NCI-H69 (cell line): ENCODE measurements at regions not wholly inside any gene's neighbourhood (a gene's known extent, or its start where the extent isn't known, plus 50 kb on each side); places are given as distances from the start of the nearest gene placed in this dataset.

Experiments
- DNase-seq: peaks from one replicate; lab custom pipeline; 2025; lab: John Stamatoyannopoulos, UW

DNA sequence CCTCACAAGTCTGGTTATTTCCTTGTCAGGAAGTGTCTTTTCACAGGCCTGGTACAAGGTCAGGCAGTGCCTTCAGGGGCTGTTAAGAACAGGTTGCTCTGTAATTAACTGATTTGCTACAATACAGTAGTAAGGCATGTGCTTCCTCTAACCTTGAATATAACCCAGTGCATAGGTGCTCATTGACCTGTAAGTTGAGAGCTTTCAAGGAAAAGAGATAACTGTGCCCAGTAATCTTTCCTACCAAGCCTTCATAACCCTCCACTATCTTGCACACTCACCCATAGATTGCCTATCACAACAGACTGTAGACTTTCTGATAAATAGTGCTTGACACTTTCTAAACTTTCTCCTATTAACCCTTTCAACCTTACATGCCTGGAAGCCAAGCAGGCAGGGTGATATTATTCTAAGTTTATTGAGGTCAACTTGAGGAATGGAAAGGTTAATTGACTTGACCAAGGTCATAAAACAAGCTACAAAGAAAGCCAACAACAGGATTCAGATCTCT, 148.1 kb downstream of the PPARGC1A start:
- peak; percentile 0 for DNase-seq

- no peak for DNase-seq
Measured at GRCh38 chr4:23737571-23737970, 152.3 kb downstream of the PPARGC1A start.

- DNase-seq = no peak
Measured at GRCh38 chr4:23736466-23736865, 153.4 kb downstream of the PPARGC1A start.

DNA sequence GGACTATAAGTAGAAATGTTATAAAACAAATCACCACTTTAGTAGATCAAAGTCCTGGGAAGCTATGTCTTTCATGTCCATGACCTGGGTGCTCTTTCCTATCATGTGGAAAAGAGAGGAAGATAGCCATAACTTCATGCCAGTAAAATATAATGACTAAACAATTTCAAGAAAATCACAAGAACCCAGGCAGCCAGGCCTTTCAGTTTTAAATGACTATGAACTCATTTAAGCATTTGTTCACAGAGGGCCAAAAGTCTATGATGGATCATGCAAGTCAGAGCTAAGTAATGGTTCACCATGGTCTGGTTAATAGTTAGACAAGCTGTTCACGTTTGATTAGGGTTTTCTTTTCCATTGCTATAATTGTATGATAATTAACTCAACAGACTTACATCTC, 155.8 kb downstream of the PPARGC1A start:
- no peak for DNase-seq

DNA sequence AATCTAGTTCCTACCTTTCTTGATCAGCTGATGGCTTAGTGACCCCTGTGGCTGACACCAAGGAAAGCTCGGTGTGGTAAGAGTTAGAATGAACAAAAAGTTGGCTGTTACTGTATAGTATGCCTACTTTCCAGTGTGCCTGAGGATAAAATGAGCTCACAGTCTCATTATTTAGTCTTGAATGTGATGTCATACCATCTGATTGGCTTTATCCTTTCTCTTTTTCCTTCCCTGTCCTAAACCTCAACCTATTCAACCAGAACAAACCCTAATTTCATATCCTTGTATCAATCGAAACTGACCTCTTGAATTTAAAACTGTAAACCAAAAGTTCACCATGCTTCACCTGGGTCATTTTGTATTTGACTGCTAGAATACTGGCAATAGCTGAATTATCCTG, 156.4 kb downstream of the PPARGC1A start:
- no peak for DNase-seq

- DNase-seq = no peak
Measured at GRCh38 chr4:23730998-23731397, 158.8 kb downstream of the PPARGC1A start.

DNA sequence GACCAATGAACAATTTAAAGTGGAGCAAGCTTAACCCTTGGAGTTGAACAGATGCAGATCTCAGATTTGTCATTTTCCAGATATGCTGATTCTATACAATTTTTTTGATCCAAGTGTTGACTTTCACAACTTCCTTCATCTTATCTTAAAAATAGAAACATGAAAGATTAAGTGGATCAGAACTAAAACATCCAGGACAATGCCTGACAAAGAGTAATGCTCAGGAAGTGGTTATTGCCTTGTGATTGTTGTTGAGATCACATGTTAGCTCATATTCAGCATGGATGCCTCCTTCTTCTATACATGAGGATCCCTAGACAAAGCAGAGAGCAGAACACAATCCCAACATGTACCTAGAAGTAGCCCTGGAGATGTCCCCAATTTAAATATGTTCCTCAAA, 160.9 kb downstream of the PPARGC1A start:
- DNase-seq = no peak

GRCh38 chr4:23728393-23728792, 161.5 kb downstream of the PPARGC1A start:
- no peak for DNase-seq

DNA sequence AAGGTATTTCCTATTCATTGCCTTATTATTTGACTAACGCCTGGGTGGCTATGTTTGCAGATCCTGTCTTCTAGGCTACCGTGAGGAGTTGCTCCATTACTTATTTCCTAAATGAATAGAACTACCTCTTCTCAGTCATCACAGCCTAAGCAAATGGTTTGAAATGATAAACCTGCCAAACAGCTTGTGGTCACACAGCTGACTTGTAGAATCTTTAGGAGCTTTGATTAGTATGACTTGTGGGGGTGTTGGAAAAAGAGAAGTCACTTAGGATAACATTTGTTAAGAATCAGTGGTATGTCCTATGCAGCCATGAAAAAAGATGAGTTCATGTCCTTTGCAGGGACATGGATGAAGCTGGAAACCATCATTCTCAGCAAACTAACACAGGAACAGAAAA, 169.3 kb downstream of the PPARGC1A start:
- no peak for DNase-seq

- DNase-seq = no peak
Measured at GRCh38 chr4:23718435-23718834, 171.4 kb downstream of the PPARGC1A start.

DNA sequence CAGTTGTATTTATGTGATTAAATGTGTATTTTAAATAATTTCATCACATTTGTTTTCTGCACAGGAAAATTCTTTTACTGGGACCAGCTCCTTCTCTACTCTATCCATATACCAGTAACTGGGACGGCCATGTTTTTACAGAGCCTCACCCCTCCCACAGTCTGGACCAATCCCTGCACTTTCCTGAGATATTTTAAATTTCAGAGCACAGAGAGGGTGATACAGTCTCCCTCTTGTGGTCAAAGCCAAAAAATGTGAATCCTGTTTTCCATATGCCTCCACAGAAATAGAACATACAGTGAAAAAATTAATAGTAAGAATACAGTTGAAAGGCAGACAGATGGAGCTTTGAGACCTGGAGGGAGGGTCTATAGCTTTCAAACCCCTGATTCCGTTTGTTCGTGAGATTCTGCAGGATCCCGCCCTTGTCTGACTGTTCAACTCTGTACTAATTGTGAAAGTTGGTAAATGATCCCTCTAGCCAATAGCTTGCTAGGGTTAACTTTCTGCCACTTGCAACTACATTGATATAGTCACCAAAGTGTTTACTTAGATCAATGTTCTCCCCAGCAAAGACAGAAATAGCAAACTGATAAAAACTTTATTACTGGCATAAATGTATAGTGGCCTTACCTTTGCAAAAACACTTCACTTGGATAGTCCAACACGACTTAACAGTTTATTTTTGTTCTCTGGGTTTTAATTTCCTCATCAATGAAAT, 172.2 kb downstream of the PPARGC1A start:
- DNase-seq = peak; percentile 25

GRCh38 chr4:23710298-23710697, 179.5 kb downstream of the PPARGC1A start:
- DNase-seq = no peak

GRCh38 chr4:23707652-23708026, 182.2 kb downstream of the PPARGC1A start:
- no peak for DNase-seq

DNA sequence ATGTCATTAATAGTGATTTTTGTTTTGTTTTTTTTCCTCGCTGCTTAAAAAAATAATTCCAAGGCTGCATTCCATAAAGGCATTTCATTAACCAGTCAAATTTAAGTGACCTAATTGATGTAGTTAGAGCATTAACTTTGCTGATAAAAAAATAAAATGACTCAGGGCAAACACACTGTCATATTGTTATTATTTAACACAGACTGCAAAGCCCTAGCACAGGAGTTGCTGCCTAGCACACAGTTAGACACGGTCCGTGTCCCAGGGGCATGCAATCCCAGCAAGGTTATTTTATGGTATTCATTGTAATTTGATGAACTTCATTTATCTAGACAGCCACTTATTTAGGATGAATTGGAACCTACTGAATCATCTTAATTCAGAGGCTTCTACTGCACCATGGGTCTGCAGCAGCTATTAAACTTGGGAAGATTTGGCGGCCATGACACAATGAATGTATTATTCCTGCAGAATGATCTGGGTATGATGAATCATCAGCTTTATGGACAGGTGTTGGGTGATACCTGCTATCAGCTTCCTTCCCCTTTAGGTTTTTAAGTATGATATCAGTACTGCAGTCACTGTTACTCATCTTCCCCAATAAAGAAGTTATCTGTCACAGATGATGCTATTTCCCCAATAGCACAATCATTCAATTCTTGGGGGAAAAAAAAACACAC, 182.7 kb downstream of the PPARGC1A start:
- no peak for DNase-seq

- DNase-seq = no peak
Measured at GRCh38 chr4:23700197-23700596, 189.7 kb downstream of the PPARGC1A start.

DNA sequence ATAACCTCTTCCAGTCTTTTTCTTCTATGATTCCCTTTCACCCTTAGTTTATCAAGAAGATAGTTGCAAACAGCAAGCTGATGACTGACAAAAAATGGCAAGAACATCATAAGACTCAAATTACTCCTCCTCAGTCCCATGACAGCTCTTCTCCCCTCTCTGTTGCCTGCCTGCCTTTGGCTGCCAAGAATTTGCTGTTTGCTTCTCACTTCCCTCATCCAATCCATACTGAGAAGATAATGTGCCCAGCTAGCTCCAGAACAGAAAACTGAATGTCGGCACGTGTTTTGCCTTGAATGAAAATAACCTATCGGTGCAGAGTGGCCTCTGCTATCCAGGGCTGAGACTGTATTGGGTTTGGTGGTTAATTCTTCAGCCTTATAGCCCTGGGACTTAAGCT, 192.1 kb downstream of the PPARGC1A start:
- DNase-seq = no peak

DNA sequence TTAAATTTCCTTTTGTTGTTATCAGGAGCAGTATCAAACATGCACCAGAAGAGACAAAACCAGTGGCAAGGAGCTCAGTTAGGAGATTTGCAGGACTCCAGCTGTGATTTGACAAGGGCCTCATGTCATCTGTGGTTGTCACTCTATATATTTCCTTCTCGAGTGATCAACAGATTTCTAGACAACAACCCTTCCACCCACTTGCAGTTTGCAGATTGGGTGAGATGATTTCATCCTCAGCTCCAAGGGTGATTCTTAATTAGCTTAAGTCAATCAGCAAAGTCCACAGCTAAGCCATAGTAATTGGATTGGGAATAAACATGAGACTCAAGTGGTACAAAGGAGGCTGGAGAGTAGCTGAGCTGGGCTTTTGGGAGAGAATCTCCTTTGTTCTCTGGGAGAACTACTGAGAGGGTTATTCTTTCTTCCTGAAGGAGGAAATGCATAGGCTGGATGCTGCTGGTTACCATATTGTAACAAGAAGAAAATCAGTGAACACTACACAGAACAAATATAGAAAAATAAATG, 192.8 kb downstream of the PPARGC1A start:
- DNase-seq = no peak

- DNase-seq = peak; percentile 22
Measured at GRCh38 chr4:23686169-23686897, 203.5 kb downstream of the PPARGC1A start.

DNA sequence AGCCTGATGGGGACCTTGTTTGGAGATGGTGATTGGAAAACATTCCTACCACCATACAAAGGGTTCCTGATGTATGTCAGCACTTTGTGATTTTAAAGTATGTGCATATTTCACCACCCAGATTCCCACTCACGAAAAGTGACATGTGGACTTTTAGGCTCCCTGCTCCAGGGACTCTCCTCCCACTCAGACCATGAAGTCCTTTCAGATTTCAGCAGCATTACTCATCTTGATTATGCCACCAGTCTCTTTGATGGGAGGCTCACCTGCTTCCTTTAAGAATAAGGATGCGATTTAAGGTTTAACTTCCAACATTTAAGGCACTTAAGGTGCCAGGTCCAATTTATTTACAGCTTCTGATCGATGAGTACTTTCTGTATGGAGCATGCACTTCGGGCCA, 204.4 kb downstream of the PPARGC1A start:
- no peak for DNase-seq

- DNase-seq = no peak
Measured at GRCh38 chr4:23680671-23681518, 209.0 kb downstream of the PPARGC1A start.

- DNase-seq = no peak
Measured at GRCh38 chr4:23674694-23675093, 215.2 kb downstream of the PPARGC1A start.

GRCh38 chr4:23667659-23668058, 222.2 kb downstream of the PPARGC1A start:
- DNase-seq = no peak
